Activated CD8-positive, alpha-beta T cell treated with anti-CD3 and anti-CD28 coated beads, Interleukin-2, amount 10 ng/mL, durations not matched to agents 7 days and 5 days (primary cell): ENCODE measurements at regions not wholly inside any gene's neighbourhood (a gene's known extent, or its start where the extent isn't known, plus 50 kb on each side); places are given as distances from the start of the nearest gene placed in this dataset.
A peak's percentile ranks its signal among the peaks of the same experiment; 100 is the strongest.

Source experiments
- ATAC-seq: fragments of 150-1000 bp; cut with Tn5 transposase; one replicate; pipeline ENCODE4 v1.10.0; 2021; ENCODE audit warnings: moderate library complexity
- CTCF ChIA-PET: fragments of 350-600 bp; sonication (Branson Sonifier 250); formaldehyde crosslinking; loops from one replicate; lab custom pipeline; 2021; ENCODE audit warnings: antibody characterized with exemption; lab: Charles Lee
- POLR2A ChIA-PET: fragments of 350-600 bp; sonication (Branson Sonifier 250); formaldehyde crosslinking; loops from one replicate; lab custom pipeline; 2021; ENCODE audit warnings: antibody characterized with exemption; lab: Charles Lee
- DNase-seq: peaks from one replicate; pipeline ENCODE4 v3.0.0-alpha.2; 2020
- H3K27ac Mint-ChIP-seq: one replicate; pipeline ENCODE4 v1.8.0; 2021; ENCODE audit warnings: mild to moderate bottlenecking, mixed read lengths
- H3K27me3 Mint-ChIP-seq: one replicate; pipeline ENCODE4 v1.8.0; 2021; ENCODE audit warnings: low read depth, mixed read lengths
- H3K36me3 Mint-ChIP-seq: one replicate; pipeline ENCODE4 v1.8.0; 2021; ENCODE audit warnings: low read depth, mixed read lengths
- H3K4me1 Mint-ChIP-seq: one replicate; pipeline ENCODE4 v1.8.0; 2021; ENCODE audit warnings: low read depth, mixed read lengths
- H3K4me3 Mint-ChIP-seq: one replicate; pipeline ENCODE4 v1.8.0; 2021; ENCODE audit warnings: mild to moderate bottlenecking, mixed read lengths
- H3K9me3 Mint-ChIP-seq: one replicate; pipeline ENCODE4 v1.8.0; 2022; ENCODE audit warnings: mixed read lengths; ENCODE audit not compliant: insufficient read depth

DNA sequence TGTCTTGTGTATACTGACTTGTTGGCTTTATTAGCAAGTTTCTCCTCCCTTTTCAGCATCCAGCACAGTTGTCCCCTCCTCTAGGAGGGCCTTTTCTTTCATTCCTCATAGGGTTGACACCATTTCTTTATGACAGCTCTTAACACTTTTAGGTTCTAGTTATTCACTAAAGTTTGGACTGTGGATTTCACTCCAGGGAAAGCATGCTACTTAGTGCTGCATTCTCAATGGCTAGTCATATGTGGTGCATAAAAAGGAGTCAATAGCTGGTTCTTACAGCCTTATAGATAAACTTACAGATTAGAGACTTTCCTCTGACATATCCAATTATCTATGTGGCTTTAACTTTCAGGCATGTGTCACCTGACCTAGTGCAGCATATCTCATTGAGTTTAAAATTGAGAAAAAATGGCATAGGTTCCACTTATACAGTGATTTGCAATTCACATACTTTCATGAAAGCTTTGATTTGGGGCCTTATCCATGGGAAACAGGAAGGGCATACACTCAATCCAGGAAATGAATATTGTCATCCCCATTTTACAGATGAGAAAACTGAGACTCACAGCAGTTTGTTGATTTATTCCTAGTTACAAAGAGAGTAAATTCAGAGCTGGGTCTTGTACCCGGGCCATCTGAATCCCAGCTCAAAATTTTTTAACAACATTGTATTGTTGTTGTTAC, 289.7 kb downstream of the LPIN1 start:
- ATAC-seq (no peak), DNase-seq (no peak)
- Mint-ChIP-seq H3K36me3 (peaks cover 14% of the 10 kb centered on the region), H3K4me3 (no peak overlapping the region), H3K27ac (no peak overlapping the region), H3K27me3 (peaks cover 5% of the 10 kb centered on the region), H3K9me3 (peaks cover 12% of the 10 kb centered on the region), H3K4me1 (peaks cover 12% of the 10 kb centered on the region)
- ChIA-PET CTCF (no interaction called here), POLR2A (no interaction called here)

DNA sequence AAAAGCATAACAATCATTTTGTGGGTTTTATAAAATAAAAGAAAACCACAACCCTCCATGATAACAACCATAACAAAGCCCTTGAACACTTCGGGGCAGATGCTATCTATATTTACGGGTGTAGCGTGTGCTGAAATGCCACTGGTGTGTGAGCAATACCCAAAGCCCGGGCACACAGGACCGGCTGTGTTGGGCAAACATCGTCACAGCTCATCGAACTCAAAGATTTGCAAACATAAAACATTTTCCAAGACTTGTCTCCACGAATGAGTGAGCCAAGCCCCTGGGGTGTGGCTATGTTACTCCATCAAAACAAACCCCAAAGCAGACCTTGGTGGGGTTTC, 290.2 kb downstream of the LPIN1 start:
- peaks cover 5% of the 10 kb centered on the region for H3K27me3 Mint-ChIP-seq
- no peak overlapping the region for H3K4me3 Mint-ChIP-seq
- H3K36me3 Mint-ChIP-seq, result peaks cover 14% of the 10 kb centered on the region
- ChIA-PET POLR2A (no interaction called here), CTCF (no interaction called here)
- ATAC-seq, result no peak
- peaks cover 17% of the 10 kb centered on the region for H3K9me3 Mint-ChIP-seq
- H3K27ac Mint-ChIP-seq, result no peak overlapping the region
- DNase-seq, result no peak
- peaks cover 12% of the 10 kb centered on the region for H3K4me1 Mint-ChIP-seq

DNA sequence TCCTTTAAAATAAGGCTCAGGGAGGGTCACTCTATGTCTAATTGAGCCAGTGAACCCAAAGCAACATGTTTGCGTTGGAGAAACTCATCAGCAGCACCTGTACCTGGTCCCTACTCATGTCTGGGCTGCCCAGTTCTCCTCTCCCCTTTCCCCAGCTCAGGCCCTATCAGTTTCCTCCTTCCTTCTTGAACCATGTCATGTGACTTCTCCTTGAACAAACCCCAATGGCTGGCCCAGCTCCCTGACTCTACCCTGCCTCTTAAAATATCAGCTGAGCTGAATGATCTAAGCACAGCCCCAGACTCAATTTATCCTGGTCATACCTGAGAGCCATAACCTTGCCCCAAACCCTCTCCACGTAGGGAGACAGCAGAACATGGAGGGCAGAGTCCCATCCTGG, 290.9 kb downstream of the LPIN1 start:
- no peak for DNase-seq
- ATAC-seq, result no peak
- peaks cover 5% of the 10 kb centered on the region for H3K27me3 Mint-ChIP-seq
- no peak overlapping the region for H3K4me3 Mint-ChIP-seq
- POLR2A ChIA-PET, result interaction anchor here (0.6 kb wide), 1 partner anchor 464 kb away, joined by 3 read pairs; no protein-coding TSS in a partner anchor
- peaks cover 17% of the 10 kb centered on the region for H3K9me3 Mint-ChIP-seq
- no peak overlapping the region for H3K27ac Mint-ChIP-seq
- H3K36me3 Mint-ChIP-seq, result peaks cover 14% of the 10 kb centered on the region
- CTCF ChIA-PET, result no interaction called here
- H3K4me1 Mint-ChIP-seq, result peaks cover 13% of the 10 kb centered on the region

DNA sequence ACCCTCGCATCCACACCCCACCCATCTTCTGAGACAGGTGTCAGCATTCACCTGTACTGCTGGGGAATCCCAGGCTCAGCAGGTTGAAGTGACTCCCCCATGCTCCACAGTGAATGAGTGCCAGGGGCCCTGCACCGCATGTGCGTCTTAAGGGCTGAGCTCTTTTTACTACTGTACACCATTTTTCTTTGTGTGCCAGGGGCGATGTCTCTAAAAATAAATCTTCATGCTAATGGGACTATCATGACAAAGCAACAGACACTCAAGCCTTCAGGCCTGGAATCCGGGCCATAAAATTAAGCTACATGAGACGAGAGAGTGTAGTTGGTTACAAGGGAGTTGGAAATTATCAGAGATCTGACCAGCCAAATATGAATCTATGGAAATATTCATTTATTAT, 294.8 kb downstream of the LPIN1 start:
- Mint-ChIP-seq H3K27me3 (peaks cover 2% of the 10 kb centered on the region), H3K4me3 (no peak overlapping the region), H3K27ac (no peak overlapping the region), H3K36me3 (peaks cover 18% of the 10 kb centered on the region), H3K9me3 (peaks cover 20% of the 10 kb centered on the region), H3K4me1 (peaks cover 42% of the 10 kb centered on the region)
- ChIA-PET CTCF (no interaction called here), POLR2A (no interaction called here)
- ATAC-seq (no peak), DNase-seq (no peak)

DNA sequence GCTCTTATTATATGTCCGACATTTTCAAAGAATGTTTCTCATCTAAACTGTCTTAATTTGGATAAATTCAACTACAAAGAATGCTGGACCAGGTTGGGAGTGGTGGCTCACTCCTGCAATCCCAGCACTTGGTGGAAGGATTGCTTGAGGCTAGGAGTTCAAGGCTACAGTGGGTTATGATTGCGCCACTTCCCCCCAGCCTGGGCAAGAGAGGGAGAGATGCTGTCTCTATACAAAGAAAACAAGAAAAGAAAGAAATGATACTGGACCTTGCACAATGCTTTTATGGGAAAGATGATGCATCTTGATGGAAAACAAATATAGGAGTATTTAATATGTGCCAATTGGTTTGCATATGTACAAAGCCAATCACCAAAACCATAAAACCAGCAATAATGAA, 296.7 kb downstream of the LPIN1 start:
- DNase-seq (no peak), ATAC-seq (no peak)
- Mint-ChIP-seq H3K4me1 (peaks cover 49% of the 10 kb centered on the region), H3K27me3 (peaks cover 2% of the 10 kb centered on the region), H3K9me3 (peaks cover 20% of the 10 kb centered on the region), H3K36me3 (peaks cover 14% of the 10 kb centered on the region), H3K4me3 (no peak overlapping the region), H3K27ac (no peak overlapping the region)
- POLR2A ChIA-PET, result interaction anchor here (0.7 kb wide), 1 partner anchor 377 kb away, joined by 3 read pairs; no protein-coding TSS in a partner anchor
- CTCF ChIA-PET, result interaction anchor here (1.6 to 1.7 kb wide), 2 partner anchors 9 to 37 kb away, joined by 3 to 5 read pairs; no protein-coding TSS in a partner anchor

DNA sequence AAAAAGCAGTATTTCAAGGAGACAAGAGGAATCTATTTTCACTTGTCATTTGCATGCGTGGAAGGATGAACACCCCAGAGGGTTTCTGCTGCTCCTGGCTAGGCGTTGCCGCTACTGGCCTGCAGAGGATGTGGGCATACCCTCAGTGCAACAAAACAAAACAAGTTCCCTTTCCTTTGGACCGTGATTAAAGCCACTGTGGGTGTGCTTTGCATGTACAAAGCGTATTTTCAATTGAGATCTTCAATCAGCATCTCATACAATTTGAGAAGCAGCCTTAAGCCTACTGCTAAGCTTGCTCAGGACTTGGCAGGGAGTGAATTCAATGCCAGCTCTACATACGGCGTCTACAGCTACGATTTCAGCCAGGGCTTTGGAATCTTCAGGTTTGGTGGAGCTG, 298.4 kb downstream of the LPIN1 start:
- Mint-ChIP-seq H3K9me3 (peaks cover 20% of the 10 kb centered on the region), H3K4me1 (peaks cover 58% of the 10 kb centered on the region), H3K27ac (peak overlapping the region; percentile 73), H3K36me3 (peaks cover 13% of the 10 kb centered on the region), H3K4me3 (peak overlapping the region; percentile 31), H3K27me3 (peaks cover 5% of the 10 kb centered on the region)
- ATAC-seq (peak; percentile 96), DNase-seq (peak; percentile 70)
- ChIA-PET CTCF (interaction anchor here (1.0 to 1.4 kb wide), 3 partner anchors 12 to 672 kb away, joined by 3 to 4 read pairs (median 3); partner anchors contain the start of gene TRIB2), POLR2A (no interaction called here)

DNA sequence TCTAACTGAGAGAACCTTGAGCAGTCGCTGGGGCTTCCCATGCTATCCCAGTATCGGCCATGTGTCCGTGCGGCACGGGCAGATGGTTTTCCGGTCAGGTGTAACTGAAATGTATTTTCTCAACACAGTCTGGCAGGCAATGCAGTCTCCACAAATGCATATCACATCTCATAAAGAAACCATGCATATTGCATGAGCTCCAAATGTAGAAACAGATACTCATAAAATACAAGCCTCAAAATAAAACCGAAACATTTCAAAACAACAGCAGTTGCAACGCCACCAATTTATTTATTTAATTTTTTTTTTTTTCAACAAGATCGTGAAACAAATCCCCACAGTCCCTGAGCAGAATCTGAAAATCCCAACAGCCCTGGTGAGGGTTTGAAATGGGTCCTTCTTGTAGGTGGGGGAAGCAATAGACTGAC, 299.4 kb downstream of the LPIN1 start:
- Mint-ChIP-seq H3K9me3 (peaks cover 12% of the 10 kb centered on the region), H3K4me3 (no peak overlapping the region), H3K4me1 (peaks cover 65% of the 10 kb centered on the region), H3K36me3 (peaks cover 7% of the 10 kb centered on the region), H3K27me3 (peaks cover 11% of the 10 kb centered on the region), H3K27ac (no peak overlapping the region)
- ChIA-PET POLR2A (no interaction called here), CTCF (interaction anchor here (1.0 to 1.3 kb wide), 2 partner anchors 11 to 217 kb away, joined by 3 read pairs; no protein-coding TSS in a partner anchor)
- DNase-seq, result no peak
- no peak for ATAC-seq

DNA sequence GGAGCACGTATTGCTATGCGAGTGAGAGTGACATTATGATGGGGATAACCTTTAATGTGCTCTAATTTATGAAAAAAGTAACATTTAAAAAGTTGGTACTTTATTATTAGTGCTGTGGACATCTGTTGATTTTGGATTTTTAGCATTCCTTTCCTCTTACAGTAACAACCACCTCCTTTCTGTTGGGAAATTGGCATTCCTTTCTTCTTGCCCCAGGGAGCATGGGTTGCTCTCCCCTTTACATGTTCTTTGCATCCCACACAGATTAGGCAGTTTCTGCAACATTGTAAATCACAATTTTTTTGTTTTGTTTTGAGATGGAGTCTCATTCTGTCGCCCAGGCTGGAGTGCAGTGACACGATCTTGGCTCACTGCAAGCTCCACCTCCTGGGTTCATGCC, 300.2 kb downstream of the LPIN1 start:
- Mint-ChIP-seq H3K27ac (peak overlapping the region; percentile 28), H3K4me3 (no peak overlapping the region), H3K27me3 (peaks cover 15% of the 10 kb centered on the region), H3K9me3 (peaks cover 7% of the 10 kb centered on the region), H3K4me1 (peaks cover 65% of the 10 kb centered on the region), H3K36me3 (peaks cover 6% of the 10 kb centered on the region)
- ATAC-seq, result no peak
- POLR2A ChIA-PET, result no interaction called here
- CTCF ChIA-PET, result no interaction called here
- no peak for DNase-seq

DNA sequence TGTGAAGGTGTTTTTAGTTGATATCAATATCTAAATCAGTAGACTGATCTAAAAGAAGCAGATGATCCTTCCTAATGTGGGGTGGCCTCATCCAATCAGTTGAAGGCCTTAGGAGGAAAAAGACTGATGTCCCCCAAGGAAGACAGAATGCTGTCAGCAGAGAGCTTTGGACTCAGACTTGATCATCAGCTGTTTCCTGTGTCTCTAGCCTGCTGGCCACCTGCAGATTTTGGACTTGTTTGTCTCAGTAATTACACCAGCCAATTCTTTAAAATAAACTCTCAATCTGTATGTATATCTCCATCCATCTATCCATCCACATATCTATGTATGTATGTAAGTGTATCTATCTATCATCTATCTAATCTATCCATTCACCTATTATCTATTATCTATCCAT, 301.3 kb downstream of the LPIN1 start:
- POLR2A ChIA-PET, result no interaction called here
- no peak overlapping the region for H3K4me3 Mint-ChIP-seq
- ATAC-seq (no peak), DNase-seq (no peak)
- CTCF ChIA-PET, result interaction anchor here (0.8 kb wide), 1 partner anchor 24 kb away, joined by 4 read pairs; no protein-coding TSS in a partner anchor
- H3K4me1 Mint-ChIP-seq, result peaks cover 59% of the 10 kb centered on the region
- peaks cover 20% of the 10 kb centered on the region for H3K27me3 Mint-ChIP-seq
- peaks cover 4% of the 10 kb centered on the region for H3K9me3 Mint-ChIP-seq
- H3K36me3 Mint-ChIP-seq, result peaks cover 6% of the 10 kb centered on the region
- no peak overlapping the region for H3K27ac Mint-ChIP-seq

DNA sequence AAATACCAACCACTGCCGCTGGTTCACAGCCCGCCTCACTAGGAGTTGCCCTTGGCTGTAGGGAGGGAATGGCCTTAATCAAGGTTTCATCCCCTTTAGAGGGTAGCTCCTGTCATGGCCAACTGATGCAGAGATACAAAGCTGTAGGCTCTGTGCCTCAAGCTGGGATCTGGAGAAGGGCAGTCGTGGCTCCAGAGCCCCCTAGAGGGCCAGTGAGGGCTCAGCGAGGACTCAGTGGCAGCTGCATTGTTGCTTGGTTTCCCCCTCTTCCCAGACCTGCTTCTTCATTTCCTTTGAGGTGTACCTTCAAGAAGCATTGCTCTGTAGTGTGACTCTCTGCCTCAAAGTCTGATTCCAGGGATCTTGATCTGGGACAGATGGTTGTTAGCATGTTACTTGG, 302.1 kb downstream of the LPIN1 start:
- ChIA-PET POLR2A (no interaction called here), CTCF (no interaction called here)
- Mint-ChIP-seq H3K4me3 (no peak overlapping the region), H3K27ac (no peak overlapping the region), H3K36me3 (peaks cover 6% of the 10 kb centered on the region), H3K27me3 (peaks cover 19% of the 10 kb centered on the region), H3K9me3 (peaks cover 5% of the 10 kb centered on the region), H3K4me1 (peaks cover 52% of the 10 kb centered on the region)
- DNase-seq (no peak), ATAC-seq (no peak)

DNA sequence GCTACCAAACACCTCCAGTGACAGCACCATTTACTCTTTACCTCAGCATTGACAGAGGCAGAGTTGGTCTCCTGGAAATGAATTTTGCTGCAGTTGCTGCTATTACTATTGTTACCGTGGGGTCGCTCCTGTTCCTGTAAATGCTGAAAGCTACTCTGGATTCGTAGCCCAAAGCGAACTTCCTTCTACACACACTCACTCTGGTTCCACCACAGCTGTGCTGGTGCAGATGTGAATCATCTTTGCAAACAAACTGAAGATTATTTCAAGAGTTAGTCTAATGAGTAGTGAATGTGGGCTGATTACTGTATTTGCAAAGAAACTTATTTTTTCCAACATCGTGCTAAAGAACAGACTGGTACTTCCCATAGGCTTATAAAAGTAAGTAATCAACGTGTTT, 304.0 kb downstream of the LPIN1 start:
- CTCF ChIA-PET, result no interaction called here
- POLR2A ChIA-PET, result interaction anchor here (0.6 kb wide), 1 partner anchor 121 kb away, joined by 3 read pairs; no protein-coding TSS in a partner anchor
- Mint-ChIP-seq H3K27ac (no peak overlapping the region), H3K27me3 (peaks cover 30% of the 10 kb centered on the region), H3K4me1 (peaks cover 34% of the 10 kb centered on the region), H3K4me3 (no peak overlapping the region), H3K9me3 (peaks cover 10% of the 10 kb centered on the region), H3K36me3 (peaks cover 10% of the 10 kb centered on the region)
- no peak for DNase-seq
- no peak for ATAC-seq

DNA sequence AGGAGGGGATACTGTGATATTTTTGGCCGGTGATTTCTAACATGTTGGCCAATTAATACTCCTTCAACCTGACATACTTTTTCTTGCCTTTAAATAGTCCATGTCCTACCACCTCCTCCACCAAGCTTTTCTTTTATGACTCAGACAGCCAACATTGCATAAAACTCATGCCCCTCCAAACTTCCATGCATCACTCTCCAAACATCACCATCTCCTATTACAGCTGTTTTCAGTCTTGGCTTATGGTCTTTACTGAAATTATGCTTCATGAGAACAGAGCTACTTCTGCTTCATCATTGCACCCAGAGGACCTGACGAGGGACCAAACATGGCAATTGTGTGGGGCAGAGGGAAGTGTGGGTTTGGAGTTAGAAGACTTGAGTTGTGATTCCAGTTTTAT, 305.4 kb downstream of the LPIN1 start:
- no peak for ATAC-seq
- peaks cover 36% of the 10 kb centered on the region for H3K27me3 Mint-ChIP-seq

More for the DNA sequence above, 305.4 kb downstream of the LPIN1 start:
- POLR2A ChIA-PET, result no interaction called here
- Mint-ChIP-seq H3K4me3 (no peak overlapping the region), H3K27ac (no peak overlapping the region), H3K36me3 (peaks cover 10% of the 10 kb centered on the region), H3K4me1 (peaks cover 38% of the 10 kb centered on the region), H3K9me3 (peaks cover 10% of the 10 kb centered on the region)
- no peak for DNase-seq
- CTCF ChIA-PET, result no interaction called here
